ENCODE measurements at regions not wholly inside any gene's neighbourhood (a gene's known extent, or its start where the extent isn't known, plus 50 kb on each side); places are given as distances from the start of the nearest gene placed in this dataset.

DNA sequence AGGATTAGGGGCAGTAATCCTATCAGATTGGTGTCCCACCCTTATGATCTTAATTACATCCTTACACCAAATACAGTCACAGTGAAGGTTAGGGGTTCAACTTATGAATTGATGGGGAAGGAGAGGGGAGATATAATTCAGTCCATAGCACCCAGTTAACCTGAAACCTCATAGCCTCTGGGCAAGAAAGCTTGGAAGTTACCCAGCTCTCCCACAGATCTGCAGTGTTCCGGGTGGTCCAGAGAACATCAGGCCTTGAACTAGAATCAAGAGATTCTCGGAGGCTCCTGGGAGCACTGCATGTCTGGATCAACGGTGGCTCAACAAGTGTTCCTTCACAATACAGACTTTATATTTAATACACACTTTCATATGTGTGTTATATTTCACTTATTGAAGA is 392.6 kb upstream of the MARCKS start:
- ATAC-seq: no peak
- DNase-seq: no peak

DNA sequence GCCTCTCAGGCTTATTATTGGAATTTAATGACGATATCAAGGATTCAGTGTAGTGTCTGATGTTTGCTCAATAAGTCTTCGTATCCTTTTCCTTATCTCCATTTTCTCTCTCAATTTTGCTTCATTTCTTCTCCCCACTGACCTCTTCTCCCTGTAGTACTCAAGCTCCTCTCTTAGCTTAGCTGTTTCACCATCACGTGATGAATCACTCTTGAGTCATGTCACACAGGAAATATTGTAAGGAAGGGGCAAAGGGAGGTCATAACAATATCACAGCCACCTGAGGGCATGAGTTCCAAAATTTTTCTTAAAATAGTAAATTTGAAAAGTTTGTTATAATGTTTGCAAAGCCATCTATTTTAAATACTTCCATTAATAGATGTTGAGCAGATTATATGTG is 392.2 kb upstream of the MARCKS start:
- intact Hi-C loops (cut with DNase I): no loop called here
- no peaks in the 10 kb centered on the region for H3K4me1 ChIP-seq
- no peak overlapping the region for H3K4me3 ChIP-seq
- ATAC-seq (no peak), DNase-seq (no peak)
- TF ChIP-seq CTCF (IDR thresholded peaks at IDR 0.05): no peak
- no peak overlapping the region for H3K27ac ChIP-seq
- H3K27me3 ChIP-seq (ENCODE audit: low read depth): no peaks in the 10 kb centered on the region
- no peaks in the 10 kb centered on the region for H3K9me3 ChIP-seq
- no peaks in the 10 kb centered on the region for H3K36me3 ChIP-seq

More for the DNA sequence above, 392.6 kb upstream of the MARCKS start:
- Histone ChIP-seq H3K27me3 (ENCODE audit: low read depth) (no peaks in the 10 kb centered on the region), H3K4me1 (no peaks in the 10 kb centered on the region), H3K27ac (no peak overlapping the region), H3K9me3 (no peaks in the 10 kb centered on the region), H3K4me3 (no peak overlapping the region), H3K36me3 (no peaks in the 10 kb centered on the region)
- TF ChIP-seq CTCF (IDR thresholded peaks at IDR 0.05): no peak
- intact Hi-C loops (cut with DNase I): no loop called here

GRCh38 chr6:113466526-113466925 is 390.6 kb upstream of the MARCKS start:
- DNase-seq: no peak
- ATAC-seq: no peak
- intact Hi-C loops (cut with DNase I): no loop called here
- H3K27ac ChIP-seq: no peak overlapping the region
- TF ChIP-seq CTCF (IDR thresholded peaks at IDR 0.05): no peak
- H3K9me3 ChIP-seq: no peaks in the 10 kb centered on the region
- no peaks in the 10 kb centered on the region for H3K27me3 ChIP-seq (ENCODE audit: low read depth)
- no peaks in the 10 kb centered on the region for H3K4me1 ChIP-seq
- no peak overlapping the region for H3K4me3 ChIP-seq
- H3K36me3 ChIP-seq: no peaks in the 10 kb centered on the region

GRCh38 chr6:113475392-113475791 is 381.8 kb upstream of the MARCKS start:
- Histone ChIP-seq H3K4me1 (no peaks in the 10 kb centered on the region), H3K27me3 (ENCODE audit: low read depth) (no peaks in the 10 kb centered on the region), H3K27ac (no peak overlapping the region), H3K9me3 (no peaks in the 10 kb centered on the region), H3K36me3 (no peaks in the 10 kb centered on the region), H3K4me3 (no peak overlapping the region)
- intact Hi-C loops (cut with DNase I): no loop called here
- ATAC-seq (no peak), DNase-seq (no peak)
- TF ChIP-seq CTCF (IDR thresholded peaks at IDR 0.05): no peak

GRCh38 chr6:113476937-113477839 is 380.0 kb upstream of the MARCKS start:
- Histone ChIP-seq H3K27ac (no peak overlapping the region), H3K4me3 (no peak overlapping the region), H3K27me3 (ENCODE audit: low read depth) (no peaks in the 10 kb centered on the region), H3K36me3 (no peaks in the 10 kb centered on the region), H3K9me3 (no peaks in the 10 kb centered on the region), H3K4me1 (no peaks in the 10 kb centered on the region)
- no peak for DNase-seq
- intact Hi-C loops (cut with DNase I): no loop called here
- no peak for ATAC-seq
- no peak for TF ChIP-seq CTCF (IDR thresholded peaks at IDR 0.05)
